Loucy (cell line): ENCODE measurements at regions not wholly inside any gene's neighbourhood (a gene's known extent, or its start where the extent isn't known, plus 50 kb on each side); places are given as distances from the start of the nearest gene placed in this dataset.

Experiments
- H2AFZ ChIP-seq: fragments of 200-600 bp; sonication (generic); 2 replicates; pipeline ENCODE4 v1.6.0; 2016; ENCODE audit warnings: antibody characterized with exemption, mild to moderate bottlenecking, low read length, moderate library complexity
- H3F3A ChIP-seq: fragments of 200-600 bp; 2 replicates; pipeline ENCODE4 v1.6.0; 2016; ENCODE audit warnings: antibody characterized with exemption, low read depth, mild to moderate bottlenecking
- H3K27me3 ChIP-seq: fragments of 200-600 bp; sonication (generic); 2 replicates; pipeline ENCODE4 v1.6.1; 2014; ENCODE audit warnings: low read length, mild to moderate bottlenecking; ENCODE audit not compliant: insufficient read depth, poor library complexity, severe bottlenecking
- H3K36me3 ChIP-seq: fragments of 200-600 bp; sonication (generic); 2 replicates; pipeline ENCODE4 v1.6.1; 2016; ENCODE audit warnings: low read length; ENCODE audit not compliant: insufficient read depth
- H3K4me1 ChIP-seq: fragments of 200-600 bp; sonication (generic); 2 replicates; pipeline ENCODE4 v1.5.1; 2014; ENCODE audit warnings: low read length, mild to moderate bottlenecking; ENCODE audit not compliant: insufficient read depth, poor library complexity, severe bottlenecking
- H3K4me2 ChIP-seq: fragments of 200-600 bp; sonication (generic); 2 replicates; pipeline ENCODE4 v1.6.0; 2014; ENCODE audit warnings: antibody characterized with exemption, low read length, low read depth, mild to moderate bottlenecking; ENCODE audit not compliant: poor library complexity, severe bottlenecking
- H3K4me3 ChIP-seq: fragments of 200-600 bp; sonication (generic); 2 replicates; pipeline ENCODE4 v1.5.1; 2014; ENCODE audit warnings: low read length, mild to moderate bottlenecking, mixed read lengths; ENCODE audit not compliant: poor library complexity, severe bottlenecking
- H3K79me2 ChIP-seq: fragments of 200-600 bp; sonication (generic); 2 replicates; pipeline ENCODE4 v1.6.1; 2014; ENCODE audit warnings: low read length; ENCODE audit not compliant: insufficient read depth
- H3K9ac ChIP-seq: fragments of 200-600 bp; sonication (generic); 2 replicates; pipeline ENCODE4 v1.6.0; 2014; ENCODE audit warnings: mild to moderate bottlenecking, low read depth, low read length, moderate library complexity; ENCODE audit not compliant: poor library complexity, severe bottlenecking
- H3K9me2 ChIP-seq: fragments of 200-600 bp; sonication (generic); replicated peaks from 2 replicates; pipeline ENCODE4 v1.6.1; 2016; ENCODE audit warnings: low read depth, low read length, mixed read lengths
- H3K9me3 ChIP-seq: fragments of 200-600 bp; sonication (generic); 2 replicates; pipeline ENCODE4 v1.6.1; 2014; ENCODE audit warnings: mild to moderate bottlenecking, antibody characterized with exemption, low read length, low read depth; ENCODE audit not compliant: insufficient read depth
- H4K20me1 ChIP-seq: fragments of 200-600 bp; sonication (generic); 2 replicates; pipeline ENCODE4 v1.6.0; 2014; ENCODE audit warnings: antibody characterized with exemption, low read length, mild to moderate bottlenecking; ENCODE audit not compliant: insufficient read depth, poor library complexity, severe bottlenecking
- EZH2phosphoT487 ChIP-seq: fragments of 200-600 bp; IDR thresholded peaks from 2 replicates; pipeline ENCODE4 v1.6.1; 2018; ENCODE audit warnings: antibody characterized with exemption, mild to moderate bottlenecking, moderate library complexity, borderline replicate concordance
- TF ChIP-seq, protein P1 (sequence below): fragments of 200-600 bp; sonication (generic); conservative IDR thresholded peaks from 2 replicates; pipeline ENCODE4 v1.5.1; 2014; ENCODE audit warnings: mild to moderate bottlenecking, antibody characterized with exemption, low read length

DNA sequence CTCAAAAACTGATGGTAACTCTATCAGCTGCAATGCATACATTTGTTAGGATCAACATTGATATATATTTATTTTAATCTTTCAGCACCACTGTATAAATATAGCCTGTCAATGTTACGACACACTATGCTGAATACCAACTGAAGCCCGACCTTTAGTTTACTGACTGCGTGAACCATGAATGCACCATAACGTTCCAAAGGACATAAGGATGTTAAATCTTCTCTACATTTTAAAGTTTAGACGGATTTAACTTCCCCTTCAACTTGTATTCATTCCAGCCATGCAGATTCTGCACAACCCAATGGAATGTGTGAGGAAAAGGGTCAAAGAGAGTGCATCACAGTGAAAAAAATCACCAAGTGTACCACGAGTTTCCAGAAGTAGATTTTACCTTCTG is 489.5 kb downstream of the IRS1 start:
- Histone ChIP-seq H3K36me3 (no peaks in the 10 kb centered on the region), H4K20me1 (no peaks in the 10 kb centered on the region), H2AFZ (no peak overlapping the region), H3K4me2 (no peak overlapping the region), H3K4me1 (no peaks in the 10 kb centered on the region), H3K4me3 (no peak overlapping the region), H3F3A (no peaks in the 10 kb centered on the region), H3K9me3 (no peaks in the 10 kb centered on the region), H3K27me3 (no peaks in the 10 kb centered on the region), H3K79me2 (no peaks in the 10 kb centered on the region), H3K9me2 (no peaks in the 10 kb centered on the region), H3K9ac (no peak overlapping the region)
- TF ChIP-seq, protein P1, sequence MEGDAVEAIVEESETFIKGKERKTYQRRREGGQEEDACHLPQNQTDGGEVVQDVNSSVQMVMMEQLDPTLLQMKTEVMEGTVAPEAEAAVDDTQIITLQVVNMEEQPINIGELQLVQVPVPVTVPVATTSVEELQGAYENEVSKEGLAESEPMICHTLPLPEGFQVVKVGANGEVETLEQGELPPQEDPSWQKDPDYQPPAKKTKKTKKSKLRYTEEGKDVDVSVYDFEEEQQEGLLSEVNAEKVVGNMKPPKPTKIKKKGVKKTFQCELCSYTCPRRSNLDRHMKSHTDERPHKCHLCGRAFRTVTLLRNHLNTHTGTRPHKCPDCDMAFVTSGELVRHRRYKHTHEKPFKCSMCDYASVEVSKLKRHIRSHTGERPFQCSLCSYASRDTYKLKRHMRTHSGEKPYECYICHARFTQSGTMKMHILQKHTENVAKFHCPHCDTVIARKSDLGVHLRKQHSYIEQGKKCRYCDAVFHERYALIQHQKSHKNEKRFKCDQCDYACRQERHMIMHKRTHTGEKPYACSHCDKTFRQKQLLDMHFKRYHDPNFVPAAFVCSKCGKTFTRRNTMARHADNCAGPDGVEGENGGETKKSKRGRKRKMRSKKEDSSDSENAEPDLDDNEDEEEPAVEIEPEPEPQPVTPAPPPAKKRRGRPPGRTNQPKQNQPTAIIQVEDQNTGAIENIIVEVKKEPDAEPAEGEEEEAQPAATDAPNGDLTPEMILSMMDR, result no peak
- no peak for TF ChIP-seq EZH2phosphoT487

DNA sequence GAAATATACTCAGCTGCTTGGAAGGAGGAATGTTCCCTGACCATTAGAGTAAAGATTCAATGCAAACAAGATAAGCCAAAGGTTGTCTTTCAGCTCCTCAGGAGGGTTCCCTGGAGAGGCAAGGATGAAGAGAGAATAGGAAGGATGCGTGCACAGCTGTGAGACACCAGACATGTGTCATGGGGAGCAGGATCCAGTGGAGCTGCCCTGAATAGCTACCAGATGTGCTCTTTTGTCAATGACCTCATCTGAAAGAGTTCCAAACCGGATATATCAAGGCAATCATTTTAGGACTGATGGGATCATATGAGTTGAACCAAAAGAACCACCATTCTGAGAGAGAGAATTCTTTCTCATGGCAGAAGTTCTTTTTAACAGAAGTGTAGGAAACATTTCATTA is 490.6 kb downstream of the IRS1 start:
- no peak overlapping the region for H3K4me2 ChIP-seq
- TF ChIP-seq, protein P1, result no peak
- TF ChIP-seq EZH2phosphoT487, result no peak
- H3K36me3 ChIP-seq, result no peaks in the 10 kb centered on the region
- no peaks in the 10 kb centered on the region for H3F3A ChIP-seq
- H3K9ac ChIP-seq, result no peak overlapping the region
- H2AFZ ChIP-seq, result no peak overlapping the region
- no peaks in the 10 kb centered on the region for H3K4me1 ChIP-seq
- H4K20me1 ChIP-seq, result no peaks in the 10 kb centered on the region
- no peaks in the 10 kb centered on the region for H3K79me2 ChIP-seq
- no peak overlapping the region for H3K4me3 ChIP-seq
- no peaks in the 10 kb centered on the region for H3K9me3 ChIP-seq
- H3K9me2 ChIP-seq, result no peaks in the 10 kb centered on the region
- no peaks in the 10 kb centered on the region for H3K27me3 ChIP-seq

DNA sequence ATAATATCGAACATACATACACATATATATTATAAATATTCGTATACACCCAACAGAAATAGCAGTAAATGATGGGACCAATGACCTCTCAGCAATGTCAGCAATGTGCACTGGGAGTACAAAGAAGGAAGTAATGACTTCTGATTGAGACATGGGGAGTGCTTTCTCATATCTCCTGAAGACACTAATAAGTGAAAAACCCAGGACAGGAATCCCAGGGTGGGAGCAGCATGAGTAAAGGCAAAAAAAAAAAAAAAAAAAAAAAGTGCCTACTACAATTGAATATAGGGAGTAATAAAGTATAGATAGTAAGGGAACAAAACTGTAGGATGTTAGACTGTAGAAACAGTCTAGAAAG is 491.3 kb downstream of the IRS1 start:
- Histone ChIP-seq H3K4me3 (no peak overlapping the region), H3K9ac (no peak overlapping the region), H3K36me3 (no peaks in the 10 kb centered on the region), H3K9me3 (no peaks in the 10 kb centered on the region), H3K4me2 (no peak overlapping the region), H2AFZ (no peak overlapping the region), H3K27me3 (no peaks in the 10 kb centered on the region), H3F3A (no peaks in the 10 kb centered on the region), H3K4me1 (no peaks in the 10 kb centered on the region), H4K20me1 (no peaks in the 10 kb centered on the region), H3K79me2 (no peaks in the 10 kb centered on the region), H3K9me2 (no peaks in the 10 kb centered on the region)
- no peak for TF ChIP-seq EZH2phosphoT487

DNA sequence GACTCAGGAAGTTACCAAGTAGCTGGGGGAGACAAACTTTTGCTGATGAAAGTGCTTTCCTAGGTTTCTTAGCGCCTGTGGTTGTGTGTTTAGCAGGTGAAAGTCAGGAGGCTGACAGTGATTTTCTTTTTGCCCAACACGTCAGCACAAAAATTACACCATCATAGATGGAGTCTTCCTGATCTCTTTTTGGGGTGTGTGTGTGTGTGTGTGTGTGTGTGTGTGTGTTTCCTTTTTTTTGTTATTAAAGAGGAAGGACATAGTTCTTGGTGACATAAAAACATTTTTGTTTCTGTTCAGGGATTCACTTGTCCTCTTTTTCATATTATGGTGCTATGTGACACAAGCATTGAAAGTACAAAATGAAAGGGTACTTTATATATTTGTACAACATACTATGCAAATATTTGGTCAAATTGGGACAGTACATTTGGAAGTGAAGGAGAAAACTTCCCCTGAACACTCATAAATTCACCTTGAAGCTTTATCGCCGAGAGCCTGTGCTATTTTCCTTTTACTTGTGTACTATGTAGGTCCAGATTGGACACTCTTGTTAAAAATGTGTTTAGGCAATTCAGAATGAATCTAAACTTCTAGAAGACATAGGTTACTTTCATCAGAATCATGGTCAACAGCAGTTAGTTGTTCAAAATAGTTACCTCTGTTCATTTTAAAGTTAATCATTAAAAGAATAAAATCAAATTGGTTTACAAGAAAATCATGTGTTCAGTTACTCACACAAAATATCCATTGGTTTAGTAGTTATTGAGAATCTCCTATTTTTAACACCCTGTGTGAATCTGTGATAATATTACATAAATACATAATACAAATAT is 491.9 kb downstream of the IRS1 start:
- Histone ChIP-seq H3K9me2 (no peaks in the 10 kb centered on the region), H3K4me1 (no peaks in the 10 kb centered on the region), H3K36me3 (no peaks in the 10 kb centered on the region), H3F3A (no peaks in the 10 kb centered on the region), H2AFZ (no peak overlapping the region), H4K20me1 (no peaks in the 10 kb centered on the region), H3K27me3 (no peaks in the 10 kb centered on the region), H3K4me3 (no peak overlapping the region), H3K79me2 (no peaks in the 10 kb centered on the region), H3K4me2 (no peak overlapping the region), H3K9me3 (no peaks in the 10 kb centered on the region), H3K9ac (no peak overlapping the region)
- no peak for TF ChIP-seq EZH2phosphoT487
- TF ChIP-seq, protein P1, result no peak
